K562 (cell line): ENCODE measurements at regions not wholly inside any gene's neighbourhood (a gene's known extent, or its start where the extent isn't known, plus 50 kb on each side); places are given as distances from the start of the nearest gene placed in this dataset.

Experiments used
- ARID3A ChIP-seq: IDR thresholded peaks from 2 replicates; pipeline ENCODE4 v1.6.1; 2012; ENCODE audit warnings: low read depth, low read length, improper control_type of control experiment, borderline replicate concordance
- C11orf30 ChIP-seq: fragments of 450-650 bp; IDR thresholded peaks from 2 replicates; pipeline ENCODE4 v1.6.1; 2016; ENCODE audit warnings: low read depth, mild to moderate bottlenecking
- CHD2 ChIP-seq: IDR thresholded peaks from 2 replicates; pipeline ENCODE4 v1.6.1; 2011; ENCODE audit warnings: low read depth, low read length
- DDX20 ChIP-seq: fragments of 450-650 bp; IDR thresholded peaks from 2 replicates; pipeline ENCODE4 v1.6.1; 2016; ENCODE audit warnings: missing genetic modification characterization, low read depth, mild to moderate bottlenecking, missing compliant biosample characterization, moderate library complexity
- POLR2G ChIP-seq: fragments of 200-400 bp; formaldehyde crosslinking; IDR thresholded peaks from 2 replicates; pipeline ENCODE4 v1.6.1; 2017; ENCODE audit warnings: low read depth, mild to moderate bottlenecking, antibody characterized with exemption, low read length, moderate library complexity
- PRDM10 ChIP-seq: fragments of 450-650 bp; IDR thresholded peaks from 2 replicates; pipeline ENCODE4 v1.6.1; 2018; ENCODE audit not compliant: partially characterized antibody
- PURB ChIP-seq: sonication (generic); formaldehyde crosslinking; IDR thresholded peaks from 2 replicates; pipeline ENCODE4 v1.9.0; 2021; ENCODE audit warnings: low read depth, mild to moderate bottlenecking, missing genetic modification reagents
- XRCC5 ChIP-seq: fragments of 200-400 bp; formaldehyde crosslinking; IDR thresholded peaks from 2 replicates; pipeline ENCODE4 v1.6.1; 2017; ENCODE audit warnings: low read depth, mild to moderate bottlenecking, low read length

GRCh38 chr3:182633186-182633585, 160.1 kb upstream of the ATP11B start:
- TF ChIP-seq PRDM10, result no peak
- TF ChIP-seq ARID3A, result no peak
- no peak for TF ChIP-seq DDX20
- no peak for TF ChIP-seq CHD2
- no peak for TF ChIP-seq C11orf30
- TF ChIP-seq XRCC5, result no peak
- TF ChIP-seq POLR2G, result no peak
- no peak for TF ChIP-seq PURB (CRISPR knock-in tag)
